Activated CD4-positive, alpha-beta T cell treated with anti-CD3 and anti-CD28 coated beads, Interleukin-2, Interleukin-4, amounts not matched to agents 100 ng/mL and 50 ng/mL, durations not matched to agents 16 hours and 8 hours (primary cell): ENCODE measurements at regions not wholly inside any gene's neighbourhood (a gene's known extent, or its start where the extent isn't known, plus 50 kb on each side); places are given as distances from the start of the nearest gene placed in this dataset.

ENCODE experiments used
- DNase-seq: peaks from one replicate; pipeline ENCODE4 v3.0.0-alpha.2; 2020; ENCODE audit warnings: low spot score

- DNase-seq: no peak
Observed at GRCh38 chr13:73516731-73517130, 457.9 kb downstream of the KLF5 start.

- no peak for DNase-seq
Observed at GRCh38 chr13:73514208-73514607, 455.4 kb downstream of the KLF5 start.

- no peak for DNase-seq
Observed at GRCh38 chr13:73513751-73514150, 454.9 kb downstream of the KLF5 start.

GRCh38 chr13:73508841-73509240 lies 450.0 kb downstream of the KLF5 start:
- DNase-seq: no peak

- DNase-seq: no peak
Observed at GRCh38 chr13:73505376-73505890, 446.6 kb downstream of the KLF5 start.

- DNase-seq: no peak
Observed at GRCh38 chr13:73499695-73500094, 440.9 kb downstream of the KLF5 start.

- DNase-seq: no peak
Observed at GRCh38 chr13:73497430-73497829, 438.6 kb downstream of the KLF5 start.

GRCh38 chr13:73496711-73497110 lies 437.9 kb downstream of the KLF5 start:
- DNase-seq: no peak

- no peak for DNase-seq
Observed at GRCh38 chr13:73492811-73493210, 434.0 kb downstream of the KLF5 start.

- DNase-seq: no peak
Observed at GRCh38 chr13:73482556-73482955, 423.8 kb downstream of the KLF5 start.

- no peak for DNase-seq
Observed at GRCh38 chr13:73481886-73482445, 423.2 kb downstream of the KLF5 start.

- no peak for DNase-seq
Observed at GRCh38 chr13:73480779-73481559, 422.2 kb downstream of the KLF5 start.

- DNase-seq: no peak
Observed at GRCh38 chr13:73479856-73480255, 421.1 kb downstream of the KLF5 start.

GRCh38 chr13:73479351-73479750 lies 420.5 kb downstream of the KLF5 start:
- DNase-seq: no peak

GRCh38 chr13:73477441-73477840 lies 418.6 kb downstream of the KLF5 start:
- DNase-seq: no peak

- no peak for DNase-seq
Observed at GRCh38 chr13:73473016-73473415, 414.2 kb downstream of the KLF5 start.

- no peak for DNase-seq
Observed at GRCh38 chr13:73467125-73467524, 408.3 kb downstream of the KLF5 start.

GRCh38 chr13:73466561-73466960 lies 407.8 kb downstream of the KLF5 start:
- no peak for DNase-seq

- no peak for DNase-seq
Observed at GRCh38 chr13:73465617-73465971, 406.8 kb downstream of the KLF5 start.

GRCh38 chr13:73464758-73465616 lies 406.2 kb downstream of the KLF5 start:
- no peak for DNase-seq

- DNase-seq: no peak
Observed at GRCh38 chr13:73462241-73462640, 403.4 kb downstream of the KLF5 start.

- no peak for DNase-seq
Observed at GRCh38 chr13:73451221-73452029, 392.6 kb downstream of the KLF5 start.
